Astrocyte of the cerebellum (primary cell): ENCODE measurements at regions not wholly inside any gene's neighbourhood (a gene's known extent, or its start where the extent isn't known, plus 50 kb on each side); places are given as distances from the start of the nearest gene placed in this dataset.
A peak's percentile ranks its signal among the peaks of the same experiment; 100 is the strongest.
"Not testable (repeated sequence)": the region's sequence is repeated elsewhere in the genome, so short reads cannot be mapped to it uniquely, and the experiment has no call there.

Experiments used
- DNase-seq: peaks from one replicate; pipeline ENCODE4 v3.0.0-alpha.2; 2011; ENCODE audit warnings: low read depth
- H3K4me3 ChIP-seq: 2 replicates; pipeline ENCODE4 v1.5.1; 2011; ENCODE audit warnings: mild to moderate bottlenecking, low read depth, low read length, moderate library complexity
- in situ Hi-C: cut with HindIII; loops from 2 replicates; pipeline ENCODE4 v1.10.0; 2017; ENCODE audit warnings: low sequenced_read_pairs
- TF ChIP-seq, protein P1 (sequence below): IDR thresholded peaks from 2 replicates; pipeline ENCODE4 v1.5.1; 2012; ENCODE audit warnings: low read length, low read depth, moderate library complexity, mild to moderate bottlenecking; ENCODE audit errors: missing control alignments

DNA sequence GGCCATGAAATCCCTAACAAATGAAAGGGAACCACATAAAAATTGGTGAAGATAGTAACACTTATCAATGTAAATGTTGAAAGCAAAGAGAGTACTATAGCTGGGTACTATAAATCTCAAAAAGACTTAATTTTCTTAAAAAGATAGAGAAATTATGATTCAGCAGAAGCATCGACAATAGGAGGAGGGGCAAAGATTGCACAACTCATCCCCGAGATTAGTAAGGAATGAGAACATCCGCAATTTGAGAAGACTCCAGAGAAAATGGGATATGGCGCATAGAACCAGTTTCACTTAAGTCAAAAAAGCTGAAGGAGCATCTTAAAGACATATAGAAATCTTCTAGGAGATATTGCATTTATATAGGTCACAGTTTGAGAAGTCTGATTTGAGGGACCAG lies 220.2 kb upstream of the SLC16A7 start:
- no peak for DNase-seq
- TF ChIP-seq, protein P1, sequence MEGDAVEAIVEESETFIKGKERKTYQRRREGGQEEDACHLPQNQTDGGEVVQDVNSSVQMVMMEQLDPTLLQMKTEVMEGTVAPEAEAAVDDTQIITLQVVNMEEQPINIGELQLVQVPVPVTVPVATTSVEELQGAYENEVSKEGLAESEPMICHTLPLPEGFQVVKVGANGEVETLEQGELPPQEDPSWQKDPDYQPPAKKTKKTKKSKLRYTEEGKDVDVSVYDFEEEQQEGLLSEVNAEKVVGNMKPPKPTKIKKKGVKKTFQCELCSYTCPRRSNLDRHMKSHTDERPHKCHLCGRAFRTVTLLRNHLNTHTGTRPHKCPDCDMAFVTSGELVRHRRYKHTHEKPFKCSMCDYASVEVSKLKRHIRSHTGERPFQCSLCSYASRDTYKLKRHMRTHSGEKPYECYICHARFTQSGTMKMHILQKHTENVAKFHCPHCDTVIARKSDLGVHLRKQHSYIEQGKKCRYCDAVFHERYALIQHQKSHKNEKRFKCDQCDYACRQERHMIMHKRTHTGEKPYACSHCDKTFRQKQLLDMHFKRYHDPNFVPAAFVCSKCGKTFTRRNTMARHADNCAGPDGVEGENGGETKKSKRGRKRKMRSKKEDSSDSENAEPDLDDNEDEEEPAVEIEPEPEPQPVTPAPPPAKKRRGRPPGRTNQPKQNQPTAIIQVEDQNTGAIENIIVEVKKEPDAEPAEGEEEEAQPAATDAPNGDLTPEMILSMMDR, result no peak
- in situ Hi-C loops, result no loop called here
- H3K4me3 ChIP-seq, result no peak overlapping the region

DNA sequence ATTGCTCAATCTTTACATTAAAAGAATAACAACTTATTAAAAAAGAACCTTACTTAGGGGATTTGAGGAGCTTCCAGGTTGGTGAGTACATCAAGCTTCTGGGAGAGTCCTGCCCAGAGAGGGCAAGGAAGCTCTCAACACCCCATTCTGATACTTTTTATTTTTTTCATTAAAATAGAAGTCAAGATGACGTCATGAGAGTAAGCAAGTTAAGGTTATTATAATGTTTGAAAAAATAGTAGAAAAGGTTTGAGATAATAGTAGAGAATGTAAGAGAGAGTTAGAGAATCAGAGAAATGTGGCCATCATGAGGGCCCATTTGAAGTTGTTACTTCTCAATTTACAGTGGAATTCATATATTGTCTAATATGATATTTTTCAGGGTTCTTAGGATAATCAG lies 221.0 kb upstream of the SLC16A7 start:
- TF ChIP-seq, protein P1, result no peak
- no peak for DNase-seq
- no peak overlapping the region for H3K4me3 ChIP-seq
- in situ Hi-C loops, result no loop called here

DNA sequence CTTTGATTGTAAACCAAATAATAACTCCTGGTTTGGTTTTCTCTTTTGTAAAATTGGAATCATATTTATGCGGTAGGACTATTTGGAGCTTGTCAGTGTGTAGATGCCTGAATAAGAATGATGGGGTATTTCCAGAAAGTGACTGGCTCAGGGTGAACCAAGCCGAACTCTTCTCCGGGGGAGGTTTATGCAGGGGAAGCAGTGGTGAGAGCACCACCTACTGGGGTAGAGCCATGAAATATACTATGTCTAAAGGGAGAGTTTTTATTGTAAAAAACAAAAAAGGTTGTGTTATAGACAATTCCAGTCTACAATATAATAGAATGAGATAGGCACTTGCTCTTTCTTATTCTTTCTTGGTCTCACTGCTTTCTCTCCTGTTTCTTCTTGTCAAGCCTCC lies 222.9 kb upstream of the SLC16A7 start:
- in situ Hi-C loops, result no loop called here

DNA sequence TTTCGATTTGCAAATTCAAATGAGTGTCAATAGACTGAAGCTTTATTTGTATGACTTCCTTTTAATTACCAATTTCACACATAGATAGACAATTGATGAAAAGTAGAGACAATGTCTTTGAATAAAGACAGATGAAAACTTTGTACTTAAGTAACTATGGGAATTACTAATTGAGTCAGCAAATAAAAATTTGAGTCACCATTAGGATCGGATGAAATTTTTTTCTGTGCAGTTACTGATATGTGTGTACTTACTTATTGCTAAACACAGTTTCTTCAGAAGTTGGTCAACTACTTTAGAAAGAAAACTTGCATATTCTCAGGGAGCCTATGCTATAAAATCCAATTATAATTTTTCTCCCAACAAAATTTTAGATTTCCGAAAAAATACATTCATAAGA lies 224.9 kb upstream of the SLC16A7 start:
- in situ Hi-C loops, result no loop called here
- no peak for DNase-seq

More for the DNA sequence above, 222.9 kb upstream of the SLC16A7 start:
- TF ChIP-seq, protein P1, result peak; percentile 28
- no peak overlapping the region for H3K4me3 ChIP-seq
- no peak for DNase-seq

DNA sequence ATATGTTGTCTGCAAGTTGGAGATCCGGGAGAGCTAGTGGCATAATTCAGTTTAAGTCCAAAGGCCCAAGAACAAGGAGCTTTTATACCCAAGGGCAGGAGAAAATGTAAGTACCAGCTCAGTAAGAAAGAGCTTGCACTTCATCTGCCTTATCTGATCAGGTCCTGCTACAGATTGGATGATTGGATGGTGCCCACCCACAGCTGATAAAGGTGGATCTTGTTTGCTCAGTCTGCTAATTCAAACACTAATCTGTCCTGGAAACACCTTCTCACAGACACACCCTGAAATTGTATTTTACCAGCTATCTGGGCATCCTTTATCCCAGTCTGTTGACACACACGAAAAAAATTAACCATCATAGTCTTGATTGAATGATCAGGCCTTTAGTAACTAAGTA lies 230.7 kb upstream of the SLC16A7 start:
- no peak overlapping the region for H3K4me3 ChIP-seq
- in situ Hi-C loops, result no loop called here
- TF ChIP-seq, protein P1, result no peak
- no peak for DNase-seq

More for the DNA sequence above, 224.9 kb upstream of the SLC16A7 start:
- TF ChIP-seq, protein P1, result no peak
- no peak overlapping the region for H3K4me3 ChIP-seq

DNA sequence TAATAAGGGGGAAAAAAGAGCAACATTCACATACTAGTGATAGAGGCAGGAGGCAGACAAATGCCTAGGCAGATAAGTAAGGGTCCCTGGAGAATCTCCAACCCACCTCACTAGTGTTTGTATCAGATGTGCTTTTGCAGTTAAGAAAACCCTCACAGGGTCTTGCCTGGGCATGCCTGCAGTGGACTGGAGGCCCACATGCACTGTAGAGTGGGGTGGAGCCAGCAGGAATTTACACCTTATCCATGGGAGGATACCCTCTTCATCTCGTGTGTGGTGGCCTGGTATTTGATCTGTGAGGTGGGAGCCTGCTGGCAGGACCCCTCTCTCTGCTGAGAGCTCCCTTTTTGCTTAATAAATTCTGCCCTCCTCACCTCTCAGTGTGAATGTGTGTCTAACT lies 238.0 kb upstream of the SLC16A7 start:
- H3K4me3 ChIP-seq, result no peak overlapping the region
- no peak for DNase-seq
- in situ Hi-C loops, result no loop called here
- TF ChIP-seq, protein P1, result no peak

DNA sequence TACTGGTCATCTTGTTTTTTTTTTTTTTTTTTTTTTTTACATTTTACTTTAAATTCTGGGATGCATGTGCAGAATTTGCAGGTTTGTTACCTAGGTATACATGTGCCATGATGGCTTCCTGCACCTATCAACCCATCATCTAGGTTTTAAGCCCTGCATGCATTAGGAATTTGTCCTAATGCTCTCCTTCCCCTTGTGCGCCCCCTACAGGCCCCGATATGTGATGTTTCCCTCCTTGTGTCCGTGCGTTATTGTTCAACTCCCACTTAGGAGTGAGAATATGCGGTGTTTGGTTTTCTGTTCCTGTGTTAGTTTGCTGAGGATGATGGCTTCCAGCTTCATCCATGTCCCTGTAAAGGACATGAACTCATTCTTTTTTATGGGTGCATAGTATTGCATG lies 249.6 kb upstream of the SLC16A7 start:
- DNase-seq, H3K4me3 ChIP-seq, in situ Hi-C loops: not testable (repeated sequence)
